K562 (cell line): ENCODE measurements at regions not wholly inside any gene's neighbourhood (a gene's known extent, or its start where the extent isn't known, plus 50 kb on each side); places are given as distances from the start of the nearest gene placed in this dataset.

ENCODE experiments used
- ATAC-seq: fragments of 200-7000 bp; cut with Tn5 transposase; 3 replicates; pipeline ENCODE4 v1.9.1; 2020; ENCODE audit warnings: moderate library complexity
- BruUV-seq: library from RNA; stranded (reverse); fragments of 400-500 nt; replicated peaks from 2 replicates; lab custom pipeline; 2021; lab: Mats Ljungman, UMichigan
- CTCF ChIA-PET: fragments of 300-600 bp; formaldehyde crosslinking; extraction: SDS; loops from one replicate; lab custom pipeline; 2021; ENCODE audit warnings: low intra/inter-chr PET ratio; lab: Yijun Ruan, JAX
- POLR2A ChIA-PET: fragments of 300-600, 350-650 bp; sonication (Branson Sonifier 250); formaldehyde crosslinking; extraction: SDS; loops from one replicate; lab custom pipeline; 2021; ENCODE audit warnings: antibody characterized with exemption, inconsistent platforms; lab: Yijun Ruan, JAX
- DNase-seq, 4 experiments: peaks; one replicate each; pipeline versions ENCODE4 v3.0.0 to v3.0.0-alpha.2; 2011 to 2018; ENCODE audit warnings: low spot score in 3 of 4, mixed read lengths in 3 of 4; ENCODE audit errors: extremely low read depth in 1 of 4
- FAIRE-seq: peaks from 2 replicates; lab custom pipeline; 2011; peaks lifted over from hg19 to GRCh38; lab: Jason Lieb, UNC
- H2AFZ ChIP-seq: 2 replicates; pipeline ENCODE4 v1.6.0; 2011; ENCODE audit warnings: low read depth, low read length, control low read depth, inconsistent platforms
- H3K27ac ChIP-seq: fragments of 200-600 bp; 3 replicates; pipeline ENCODE4 v1.8.0; 2011; ENCODE audit warnings: low read depth, mild to moderate bottlenecking, control low read depth, inconsistent platforms, low read length, moderate library complexity, mixed read lengths; ENCODE audit errors: extremely low read depth
- H3K27me3 ChIP-seq, 2 experiments: fragments of 300-600 bp in 1 of 2; 2 replicates in 1 of 2; 3 replicates in 1 of 2; pipeline versions ENCODE4 v1.6.0 to v1.8.0; 2011; ENCODE audit warnings: inconsistent platforms in 2 of 2, low read length in 2 of 2, mild to moderate bottlenecking in 1 of 2, mixed read lengths in 1 of 2, moderate library complexity in 1 of 2; ENCODE audit not compliant: control insufficient read depth in 2 of 2, insufficient read depth in 2 of 2
- H3K36me3 ChIP-seq: fragments of 300-600 bp; 3 replicates; pipeline ENCODE4 v1.8.0; 2011; ENCODE audit warnings: mild to moderate bottlenecking, low read length, inconsistent platforms; ENCODE audit not compliant: control insufficient read depth, insufficient read depth
- H3K4me1 ChIP-seq, 2 experiments: fragments of 200-600 bp in 1 of 2; replicated peaks in 1 of 2; 2 replicates in 1 of 2; 3 replicates in 1 of 2; pipeline versions ENCODE4 v1.5.1 to v1.8.0; 2011; ENCODE audit warnings: inconsistent platforms in 2 of 2, low read length in 2 of 2, mild to moderate bottlenecking in 1 of 2, mixed read lengths in 1 of 2, moderate library complexity in 1 of 2; ENCODE audit not compliant: control insufficient read depth in 2 of 2, insufficient read depth in 2 of 2
- H3K4me2 ChIP-seq: 2 replicates; pipeline ENCODE4 v1.6.1; 2011; ENCODE audit warnings: low read length, control low read depth, inconsistent platforms, mixed read lengths; ENCODE audit not compliant: insufficient read depth
- H3K4me3 ChIP-seq: fragments of 200-600 bp; sonication (generic), shearing (Covaris generic); 2 replicates; pipeline ENCODE4 v1.5.1; 2016; ENCODE audit warnings: control low read depth, inconsistent platforms
- H3K79me2 ChIP-seq: fragments of 200-600 bp; 3 replicates; pipeline ENCODE4 v1.8.0; 2011; ENCODE audit warnings: low read length, inconsistent platforms; ENCODE audit not compliant: control insufficient read depth, insufficient read depth
- H3K9ac ChIP-seq, 2 experiments: 2 replicates each; pipeline versions ENCODE4 v1.6.0 to v1.6.1; 2011; ENCODE audit warnings: low read depth in 2 of 2, low read length in 2 of 2, control low read depth in 1 of 2, inconsistent platforms in 1 of 2, mild to moderate bottlenecking in 1 of 2, mixed read lengths in 1 of 2; ENCODE audit not compliant: insufficient read depth in 1 of 2
- H3K9me1 ChIP-seq: one replicate; pipeline ENCODE4 v1.6.0; 2011; ENCODE audit warnings: inconsistent platforms, mild to moderate bottlenecking, low read length, moderate library complexity; ENCODE audit not compliant: control insufficient read depth, insufficient read depth
- H3K9me3 ChIP-seq: replicated peaks from 2 replicates; pipeline ENCODE4 v1.5.1; 2011; ENCODE audit warnings: low read depth, low read length, inconsistent platforms; ENCODE audit not compliant: control insufficient read depth, insufficient read depth
- H4K20me1 ChIP-seq: replicated peaks from 2 replicates; pipeline ENCODE4 v1.6.1; 2011; ENCODE audit warnings: low read length, inconsistent platforms, mixed read lengths; ENCODE audit not compliant: control insufficient read depth, insufficient read depth
- BDP1 ChIP-seq: IDR thresholded peaks from 3 replicates; pipeline ENCODE4 v1.6.1; 2011; ENCODE audit not compliant: insufficient read length, insufficient read depth
- CTCF ChIP-seq, 3 experiments: IDR thresholded peaks in 2 of 3; conservative IDR thresholded peaks in 1 of 3; 2 replicates each; pipeline ENCODE4 v1.5.1; 2011 to 2012; ENCODE audit warnings: low read length in 3 of 3, mild to moderate bottlenecking in 3 of 3, control low read depth in 2 of 3, improper control_type of control experiment in 1 of 3, inconsistent platforms in 1 of 3, low read depth in 1 of 3, mixed read lengths in 1 of 3, moderate library complexity in 1 of 3; ENCODE audit not compliant: insufficient read depth in 2 of 3
- FOS ChIP-seq: IDR thresholded peaks from 3 replicates; pipeline ENCODE4 v1.6.1; 2011; ENCODE audit not compliant: insufficient read length; ENCODE audit errors: extremely low read depth
- HBP1 ChIP-seq: fragments of 450-650 bp; formaldehyde crosslinking; IDR thresholded peaks from 2 replicates; pipeline ENCODE4 v1.4.0; 2022; ENCODE audit warnings: missing genetic modification characterization
- UBTF ChIP-seq, 2 experiments: IDR thresholded peaks; 2 replicates each; pipeline ENCODE4 v1.6.1; 2012; ENCODE audit warnings: improper control_type of control experiment in 2 of 2, low read depth in 2 of 2, low read length in 2 of 2, borderline replicate concordance in 1 of 2
- ZNF146 ChIP-seq: IDR thresholded peaks from one replicate; pipeline ENCODE4 v1.6.1; 2018; ENCODE audit warnings: missing compliant biosample characterization; ENCODE audit not compliant: unreplicated experiment
- ZNF384 ChIP-seq: IDR thresholded peaks from 2 replicates; pipeline ENCODE4 v1.6.1; 2012; ENCODE audit warnings: low read depth, low read length, improper control_type of control experiment
- WGBS: fragments of 100-300 bp; shearing (Covaris generic); methylation state at CpG from one replicate; pipeline ENCODE4 v1.1.6; 2016; ENCODE audit warnings: low coverage, mixed read lengths; ENCODE audit not compliant: insufficient coverage; ENCODE audit errors: missing lambda C conversion rate; 5-methylcytosine and 5-hydroxymethylcytosine counted together
- in situ Hi-C: fragments of 300-500 bp; cut with MboI; formaldehyde crosslinking; loops from 4 replicates; pipeline ENCODE4 v1.15.0; 2018; ENCODE audit warnings: inconsistent platforms, mixed read lengths
- intact Hi-C: fragments of 100-400 bp; cut with micrococcal nuclease; formaldehyde crosslinking; loops from 2 replicates; pipeline ENCODE4 v1.14.2; 2022

- peak in 1 of 4 experiments; percentile 2 for DNase-seq
Measured at GRCh38 chr10:81081887-81082620, 544.4 kb downstream of the SH2D4B start.

More at GRCh38 chr10:81081887-81082620, 544.4 kb downstream of the SH2D4B start:
- no peaks in the 10 kb centered on the region for H3K4me1 ChIP-seq
- H2AFZ ChIP-seq = no peak overlapping the region
- ChIA-PET POLR2A (no interaction called here), CTCF (interaction anchor here (0.5 kb wide), 1 partner anchor 1358 kb away, joined by 4 read pairs; no protein-coding TSS in a partner anchor)
- H3K27ac ChIP-seq = no peak overlapping the region
- TF ChIP-seq ZNF146 (CRISPR knock-in tag) (no peak), CTCF (IDR thresholded peaks at IDR 0.05 in 2 of 3, conservative IDR thresholded peaks at IDR 0.05 in 1 of 3; ENCODE audit: insufficient read depth in 2 of 3, low read depth in 1 of 3, low read length in 3 of 3) (0 out of 6 replicates have a peak, but pooled peaks of 1 of the 3 experiments have one; percentile 9), FOS (no peak), HBP1 (CRISPR knock-in tag) (no peak), ZNF384 (no peak), UBTF (IDR thresholded peaks at IDR 0.05; ENCODE audit: borderline replicate concordance in 1 of 2, low read depth in 2 of 2, low read length in 2 of 2) (no peak), BDP1 (no peak)
- no peaks in the 10 kb centered on the region for H3K27me3 ChIP-seq
- H3K4me2 ChIP-seq = no peak overlapping the region
- no peaks in the 10 kb centered on the region for H3K36me3 ChIP-seq
- ATAC-seq (no peak), FAIRE-seq (no peak)
- no peaks in the 10 kb centered on the region for H4K20me1 ChIP-seq
- in situ Hi-C loops = no loop called here
- no TSS peak for BruUV-seq
- H3K9me3 ChIP-seq = no peaks in the 10 kb centered on the region
- intact Hi-C loops = no loop called here
- H3K4me3 ChIP-seq = no peak overlapping the region
- no peaks in the 10 kb centered on the region for H3K9me1 ChIP-seq
- WGBS = 0% methylated on average over 3 of the region's 3 CpGs
- no peaks in the 10 kb centered on the region for H3K79me2 ChIP-seq
- H3K9ac ChIP-seq = no peak overlapping the region
